HG03565 (cell line): ENCODE measurements at regions not wholly inside any gene's neighbourhood (a gene's known extent, or its start where the extent isn't known, plus 50 kb on each side); places are given as distances from the start of the nearest gene placed in this dataset.

ENCODE experiments used
- ATAC-seq: cut with Tn5 transposase; IDR thresholded peaks from one replicate; pipeline ENCODE4 v1.9.1; 2021; ENCODE audit warnings: mild to moderate bottlenecking, moderate library complexity; ENCODE audit not compliant: unreplicated experiment

DNA sequence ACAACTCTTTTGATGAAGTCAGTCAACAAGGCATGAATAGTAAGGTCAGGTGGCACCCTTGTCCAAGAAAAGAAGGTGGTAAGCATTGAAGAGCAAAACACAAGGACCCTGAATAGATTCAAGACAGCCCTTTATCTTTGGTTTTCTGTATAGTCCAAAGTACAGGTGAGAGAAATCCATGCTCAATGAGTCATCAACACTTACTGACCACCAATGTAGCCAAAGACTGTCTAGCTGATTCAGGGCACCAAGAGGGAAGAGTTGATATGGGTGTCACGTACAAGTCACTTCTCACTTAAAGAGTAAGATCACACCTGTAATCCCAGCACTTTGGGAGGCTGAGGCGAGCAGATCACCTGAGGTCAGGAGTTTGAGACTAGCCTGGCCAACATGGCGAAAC lies 528.3 kb downstream of the CD83 start:
- no peak for ATAC-seq

DNA sequence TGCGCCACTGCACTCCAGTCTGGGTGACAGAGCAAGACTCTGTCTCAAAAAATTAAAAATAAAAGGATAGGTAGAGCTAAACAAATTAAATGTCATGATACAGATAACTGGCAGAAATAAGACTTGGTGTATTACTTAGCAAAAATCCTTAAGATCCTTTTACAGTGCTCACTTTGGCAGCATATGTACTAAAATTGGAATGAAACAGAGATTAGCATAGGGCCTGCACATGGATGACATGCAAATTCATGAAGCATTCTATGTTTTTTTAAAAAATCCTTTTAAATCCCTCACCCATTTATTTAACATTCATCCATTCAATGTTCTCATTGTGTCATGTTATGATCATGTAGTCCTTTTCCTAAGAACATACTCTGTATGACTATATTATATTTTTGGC lies 528.8 kb downstream of the CD83 start:
- no peak for ATAC-seq

DNA sequence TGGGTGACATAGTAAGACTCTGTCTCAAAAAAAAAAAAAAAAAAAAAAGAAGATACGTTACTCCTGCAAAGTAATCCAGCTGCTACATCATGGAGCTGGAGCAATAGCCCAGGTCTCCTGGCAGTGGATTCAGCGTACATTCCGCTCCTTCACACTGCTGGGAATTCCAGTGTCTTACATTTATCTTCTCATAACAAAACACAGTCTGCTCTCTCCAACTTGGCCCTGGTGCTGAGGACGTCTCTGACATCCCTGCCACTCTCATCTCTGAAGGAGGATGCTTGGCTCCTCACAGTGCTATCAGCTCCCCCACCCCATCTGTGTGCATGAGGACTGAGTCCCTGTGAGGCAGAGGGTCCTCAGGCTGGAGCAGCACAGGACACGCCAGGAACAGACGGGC lies 529.8 kb downstream of the CD83 start:
- ATAC-seq = no peak

DNA sequence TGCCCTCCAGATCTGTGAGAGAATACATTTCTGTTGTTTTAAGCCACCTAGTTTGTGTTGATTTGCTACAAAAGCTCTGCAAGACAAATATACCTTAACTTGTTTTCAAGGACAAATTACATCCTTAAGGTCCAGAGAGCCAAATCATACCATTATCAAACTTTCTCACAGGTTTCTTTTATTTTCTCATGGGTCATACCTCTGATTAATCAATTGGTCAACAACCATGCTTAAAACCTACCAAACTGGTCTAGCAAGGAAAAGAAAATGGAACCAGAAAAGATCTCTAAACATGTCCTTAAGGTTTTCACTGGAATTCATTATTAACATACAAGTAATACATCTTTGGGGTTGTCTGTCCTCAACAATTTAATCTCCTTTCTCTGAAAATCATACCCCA lies 535.0 kb downstream of the CD83 start:
- no peak for ATAC-seq

DNA sequence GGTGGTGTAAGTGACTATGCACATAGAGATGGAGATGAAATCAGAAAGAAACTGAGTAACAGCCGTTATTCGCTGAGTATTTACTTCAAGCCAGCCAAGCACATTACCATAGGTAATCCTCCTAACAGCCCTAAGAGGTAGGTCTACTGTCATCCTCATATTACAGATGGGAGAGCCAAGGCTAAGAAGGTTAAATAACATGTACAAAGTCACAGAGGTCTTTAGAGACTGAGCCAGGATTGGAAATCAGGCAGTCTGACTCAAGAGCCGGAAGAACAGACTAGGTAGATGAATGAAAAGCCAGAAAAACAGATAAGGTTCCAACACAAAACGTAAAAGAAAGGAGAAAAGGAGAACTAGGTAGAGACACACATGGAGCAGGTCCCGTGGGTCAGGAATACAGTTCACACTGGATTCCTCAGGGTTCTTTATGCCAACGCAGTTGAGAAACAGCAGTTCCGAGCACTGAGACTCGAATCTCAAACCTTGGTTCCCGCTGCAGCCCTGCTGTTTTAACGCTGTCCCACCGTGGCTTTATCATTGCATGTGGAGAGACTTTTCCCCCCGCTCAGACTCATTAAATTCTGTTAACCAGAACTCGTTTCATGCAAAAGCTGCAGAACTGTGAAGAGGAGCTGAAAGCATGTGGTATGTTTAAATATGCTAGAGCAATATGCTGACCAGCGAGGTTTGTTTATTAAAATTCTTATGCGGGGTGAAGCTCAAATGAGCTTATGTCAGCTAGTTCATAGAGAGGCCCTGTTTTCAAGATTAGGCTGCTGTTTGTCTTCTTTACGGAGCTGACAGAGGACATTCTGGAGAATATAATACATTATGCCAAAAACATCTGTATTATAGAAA lies 537.9 kb downstream of the CD83 start:
- no peak for ATAC-seq

DNA sequence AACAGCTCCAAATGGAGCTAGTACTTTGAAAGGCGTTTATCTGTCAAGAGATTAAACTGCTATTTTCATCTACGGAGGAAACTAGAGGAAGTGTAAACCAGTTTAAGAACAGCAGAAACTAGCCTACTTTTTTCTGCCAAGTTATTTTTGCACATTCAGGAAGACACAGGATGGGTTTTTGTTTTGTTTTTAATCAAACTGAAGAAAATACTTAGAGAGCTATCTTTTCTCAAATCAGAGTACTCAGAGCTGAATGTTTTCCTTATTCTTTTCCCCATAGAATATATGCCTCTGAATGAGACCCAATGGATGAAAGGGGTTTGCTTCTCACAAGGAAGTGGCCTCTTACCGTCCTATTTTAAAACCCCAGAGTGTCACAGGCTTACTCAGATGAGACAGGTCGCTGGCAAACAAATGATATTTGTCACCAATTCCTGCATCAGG lies 538.5 kb downstream of the CD83 start:
- no peak for ATAC-seq

DNA sequence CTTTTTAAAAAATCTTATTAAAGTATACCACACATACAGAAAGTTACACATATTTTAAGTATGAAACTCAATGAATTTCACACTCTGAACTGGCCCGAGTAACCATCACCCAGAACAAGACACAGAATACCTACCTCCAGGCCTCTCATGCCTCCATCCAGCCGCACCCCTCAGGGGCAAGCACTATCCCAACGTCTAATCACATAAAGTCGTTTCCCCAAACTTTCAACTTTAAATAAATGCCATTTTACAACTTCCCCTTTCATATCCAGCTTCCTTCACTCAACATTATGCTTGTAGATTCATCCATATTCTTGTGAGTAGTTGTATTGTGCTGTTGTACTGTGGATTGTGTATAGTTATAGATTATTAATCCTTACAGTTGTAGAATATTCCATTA lies 539.1 kb downstream of the CD83 start:
- no peak for ATAC-seq

DNA sequence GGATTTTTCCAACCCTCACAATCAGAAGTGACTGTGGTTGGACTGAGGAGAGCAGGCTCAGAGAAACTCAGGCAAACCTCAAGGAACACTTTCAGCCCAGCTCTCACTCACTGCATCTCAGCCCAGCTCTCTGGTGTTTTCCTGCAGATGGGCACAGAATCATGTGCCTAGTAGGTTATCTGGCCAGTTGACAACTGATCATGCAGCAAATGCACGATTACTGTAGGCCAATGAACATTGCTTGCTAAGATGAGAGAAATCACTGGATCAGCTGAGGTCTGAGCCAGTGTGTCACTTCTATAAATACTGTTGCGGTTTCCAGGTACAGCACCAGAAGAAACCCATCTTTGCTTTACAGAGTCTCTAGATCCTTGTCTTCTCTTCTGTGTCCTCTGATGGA lies 540.5 kb downstream of the CD83 start:
- ATAC-seq = no peak

DNA sequence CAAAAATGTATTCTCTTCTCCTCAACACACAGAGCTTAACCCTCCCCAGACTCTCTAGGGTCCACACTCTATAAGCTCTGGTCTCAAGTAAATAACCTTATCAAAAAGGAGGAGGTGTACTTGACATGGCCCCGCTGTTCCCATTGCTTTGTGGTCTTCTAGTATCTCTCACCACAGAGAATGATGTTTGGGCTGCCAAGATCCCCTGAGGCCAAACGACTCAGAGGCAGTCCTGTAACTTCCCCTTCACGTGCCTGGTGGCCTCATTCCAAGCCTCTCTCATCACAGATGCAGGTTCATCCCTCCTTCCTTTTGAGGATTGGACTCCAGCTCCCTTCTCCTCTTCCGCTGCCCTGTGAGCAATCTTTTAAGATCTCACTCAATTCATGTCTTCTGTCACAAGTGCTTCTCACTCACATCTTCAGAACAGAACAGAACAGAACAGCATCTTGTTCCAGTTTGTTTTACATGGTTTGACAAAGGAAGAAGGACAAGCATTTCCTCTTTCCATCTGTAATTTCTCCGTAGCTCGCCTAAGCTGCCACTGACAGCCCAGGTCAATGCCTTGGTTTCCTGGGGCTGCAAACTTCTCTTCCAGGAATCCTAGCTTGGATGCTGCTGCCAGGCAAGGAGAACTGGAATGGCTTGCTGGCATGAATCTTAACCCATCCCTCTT lies 541.5 kb downstream of the CD83 start:
- no peak for ATAC-seq

DNA sequence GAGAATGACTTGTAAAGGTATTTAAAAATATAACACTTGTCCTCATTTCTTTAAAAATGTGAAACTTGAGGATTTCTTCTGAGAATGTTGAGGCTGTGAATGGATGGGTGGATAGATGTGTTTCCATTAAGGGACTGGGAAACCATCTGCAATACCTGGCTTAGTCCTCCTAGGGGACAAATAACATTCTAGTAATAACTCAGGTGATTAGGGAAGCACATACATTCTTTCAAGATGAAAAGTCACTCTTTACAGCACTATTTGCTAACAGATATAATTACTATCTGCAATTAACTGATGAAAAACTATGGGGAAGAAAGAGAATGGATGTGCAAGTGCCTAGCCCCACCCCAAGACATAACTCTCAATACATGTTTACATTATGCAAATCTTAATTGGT lies 542.3 kb downstream of the CD83 start:
- ATAC-seq = no peak

DNA sequence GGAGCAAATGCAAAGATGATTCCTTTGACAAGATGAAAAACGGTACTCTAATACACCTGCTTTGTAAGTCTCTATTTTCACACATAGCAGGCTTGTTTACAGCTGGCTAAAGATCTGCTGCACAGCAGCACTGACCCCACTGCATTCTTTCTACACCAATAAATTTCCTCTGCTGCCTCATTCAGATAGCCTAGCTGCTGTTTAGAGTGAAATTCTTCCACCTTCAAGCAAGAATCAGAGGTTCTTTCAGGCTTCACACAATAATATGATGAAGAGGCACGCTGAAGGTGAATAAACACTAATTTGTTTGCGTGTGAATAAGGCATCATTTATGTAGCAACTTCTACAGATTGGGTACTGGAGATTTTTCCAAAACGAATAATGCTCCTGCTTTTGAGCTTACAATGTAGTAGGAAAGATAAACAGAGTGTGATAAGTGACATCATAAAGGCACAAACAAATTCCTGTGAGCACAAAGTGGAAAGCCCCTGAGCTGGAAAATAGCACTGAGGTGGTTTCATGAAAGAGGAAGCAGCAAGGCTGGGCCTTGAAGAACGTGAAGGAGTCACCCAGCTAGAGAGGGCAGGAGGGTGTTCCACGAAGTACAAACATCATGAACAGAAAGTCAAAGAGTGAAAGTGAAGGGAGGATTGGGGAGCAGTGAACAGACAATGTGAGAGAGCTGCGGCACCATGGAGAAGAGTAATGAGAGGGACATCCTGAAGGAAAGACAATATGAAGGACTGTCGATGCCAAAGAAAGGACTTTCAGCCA lies 543.4 kb downstream of the CD83 start:
- ATAC-seq = peak; percentile 50

DNA sequence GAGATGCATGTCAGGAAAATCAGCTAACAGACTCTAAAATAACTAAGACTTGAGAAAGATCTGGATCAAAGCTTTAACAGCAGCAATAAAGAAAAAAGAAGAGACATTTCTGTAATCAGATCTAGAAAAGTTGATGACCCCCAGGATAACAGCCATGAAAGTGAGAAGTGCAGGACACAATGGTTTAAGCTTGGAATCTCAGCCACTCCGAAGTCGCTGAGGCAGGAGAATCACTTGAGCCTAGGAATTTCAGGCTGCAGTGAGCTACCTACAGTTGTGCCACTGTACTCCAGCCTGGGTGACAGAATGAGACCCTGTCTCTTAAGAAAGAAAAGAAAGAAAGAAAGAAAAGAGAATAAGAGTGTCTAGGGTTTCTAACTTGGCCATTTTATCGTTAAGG lies 544.1 kb downstream of the CD83 start:
- no peak for ATAC-seq

DNA sequence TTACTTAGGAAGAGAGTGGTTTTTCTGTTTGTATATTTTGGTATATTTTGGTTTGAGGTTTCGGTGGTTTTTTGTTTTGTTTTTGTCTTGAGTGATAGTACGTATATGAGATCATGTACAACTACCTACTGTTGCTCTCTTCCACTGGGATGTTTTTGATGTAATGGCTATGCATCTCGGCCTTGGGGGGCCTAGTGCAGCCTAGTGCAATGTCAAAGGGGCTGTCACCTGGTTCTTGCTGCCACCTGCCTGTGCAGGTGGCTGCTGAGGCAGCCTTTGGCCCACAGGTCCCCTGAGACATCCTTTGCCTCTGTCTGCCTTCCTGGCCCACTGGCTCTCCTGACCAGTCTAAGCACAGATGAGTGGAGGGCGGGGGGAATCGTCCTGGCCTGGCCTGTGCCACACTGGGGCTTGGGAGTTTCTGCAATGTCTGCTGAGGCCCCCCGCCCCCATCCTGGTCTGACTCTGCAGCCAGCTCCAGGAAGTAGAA lies 546.6 kb downstream of the CD83 start:
- peak; percentile 52 for ATAC-seq

DNA sequence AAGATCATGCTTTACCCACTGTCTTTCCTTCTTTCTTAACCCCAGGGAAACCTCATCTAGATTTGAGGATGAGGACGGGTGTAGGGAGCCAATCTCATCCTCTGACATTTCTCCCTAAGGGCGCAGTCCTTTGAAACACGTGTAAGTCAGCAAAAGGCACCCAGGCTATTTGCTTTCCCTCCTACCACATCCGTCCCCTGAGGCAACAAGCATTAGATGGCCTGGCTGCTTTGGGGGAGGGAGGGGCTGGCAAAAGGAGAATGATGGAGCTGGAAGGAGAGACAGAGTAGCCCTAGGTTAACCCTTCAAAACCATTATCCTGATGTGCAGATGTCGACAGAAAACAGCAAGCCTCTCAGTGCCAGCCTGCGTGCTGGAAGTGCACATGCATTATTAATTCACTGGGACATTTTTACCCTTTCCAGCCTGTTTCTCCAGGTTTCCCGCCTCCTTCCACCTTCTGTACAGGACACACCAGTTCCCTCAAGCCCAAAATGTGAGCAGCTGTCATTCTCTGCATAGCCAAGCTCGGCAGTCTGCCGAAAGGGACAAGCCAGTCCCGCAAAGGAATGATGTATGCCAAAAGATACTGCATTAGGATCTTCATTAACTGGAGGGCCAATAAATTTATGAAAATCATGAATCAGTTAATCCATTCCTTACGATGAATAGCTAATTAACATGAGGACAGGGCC lies 547.2 kb downstream of the CD83 start:
- ATAC-seq = no peak

DNA sequence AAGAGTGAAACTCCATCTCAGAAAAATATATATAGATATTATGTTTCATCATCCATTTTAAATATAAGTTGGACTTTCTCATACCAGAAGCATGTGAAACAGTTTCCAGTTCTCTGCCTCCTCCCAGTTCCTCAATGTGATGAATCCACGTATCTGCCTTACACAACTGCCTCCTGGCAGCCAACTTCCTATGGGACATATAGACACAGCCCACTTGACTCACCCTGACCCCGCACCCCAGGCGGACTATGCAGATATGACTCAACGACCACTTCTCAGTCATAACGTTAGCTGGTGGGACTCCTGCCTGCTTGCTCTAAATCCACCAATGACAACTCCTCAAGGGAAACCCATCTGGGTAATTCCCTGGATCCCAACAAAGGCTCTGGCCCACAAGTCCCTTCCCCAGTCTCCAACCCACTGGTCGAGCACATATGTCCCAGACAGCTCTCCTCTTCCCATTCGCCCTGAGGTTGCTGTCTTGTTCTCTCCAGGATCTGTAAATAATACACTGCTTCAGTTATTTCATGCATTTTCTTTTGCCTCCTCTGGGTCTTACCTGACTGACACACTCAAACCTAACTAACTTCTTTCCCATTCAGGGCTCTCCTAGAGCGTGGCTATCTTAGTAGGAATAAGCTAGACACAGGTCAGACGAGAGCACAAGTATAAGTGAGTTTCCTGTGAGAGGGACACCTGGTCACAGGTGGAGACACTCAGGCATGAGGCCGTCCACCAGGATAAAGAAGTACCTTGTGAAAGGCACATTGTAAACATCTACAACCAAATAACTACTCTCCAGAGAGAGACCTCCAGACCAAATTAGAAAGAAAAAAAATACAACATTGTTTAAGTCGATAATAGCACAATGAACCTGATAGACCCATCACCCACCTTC lies 548.5 kb downstream of the CD83 start:
- peak; percentile 35 for ATAC-seq

DNA sequence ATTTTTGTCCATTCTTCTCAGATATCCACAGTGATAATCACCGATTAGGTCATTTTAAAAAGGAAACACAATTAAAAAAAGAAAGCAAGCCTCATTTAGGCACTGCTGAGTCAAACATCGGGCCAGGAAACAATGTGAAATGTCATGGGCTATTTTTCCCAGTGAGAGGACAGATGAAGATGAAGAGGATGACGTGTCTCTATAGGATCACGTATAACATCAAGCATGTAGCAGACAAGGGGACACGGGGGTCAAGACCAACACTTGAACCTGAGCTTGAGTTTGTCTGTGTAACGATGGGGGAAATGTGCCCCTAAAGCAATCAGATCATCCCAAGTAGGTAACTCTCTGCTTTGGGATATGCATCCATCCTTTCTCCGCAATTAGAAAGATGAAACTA lies 553.2 kb downstream of the CD83 start:
- ATAC-seq = no peak

DNA sequence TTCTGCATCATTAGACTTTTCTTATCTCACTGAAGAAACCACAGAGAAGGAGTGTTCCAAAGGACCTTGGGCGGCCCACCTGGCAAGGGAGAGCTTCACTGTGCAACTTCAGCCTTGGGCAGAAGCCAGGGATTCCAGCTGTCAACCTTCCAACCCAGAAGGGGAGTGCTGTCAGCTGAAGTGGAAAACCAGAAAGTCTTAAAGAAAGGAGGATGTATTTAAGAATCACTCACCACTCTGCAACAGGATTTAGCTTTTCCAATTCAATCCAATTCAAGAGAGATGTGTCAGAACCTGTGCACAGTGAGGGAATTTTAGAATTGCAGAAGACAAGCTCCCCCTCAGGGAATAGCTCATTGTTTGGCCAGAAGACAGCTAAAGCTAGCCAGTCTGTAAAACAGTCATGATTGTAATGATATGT lies 553.7 kb downstream of the CD83 start:
- ATAC-seq = no peak

DNA sequence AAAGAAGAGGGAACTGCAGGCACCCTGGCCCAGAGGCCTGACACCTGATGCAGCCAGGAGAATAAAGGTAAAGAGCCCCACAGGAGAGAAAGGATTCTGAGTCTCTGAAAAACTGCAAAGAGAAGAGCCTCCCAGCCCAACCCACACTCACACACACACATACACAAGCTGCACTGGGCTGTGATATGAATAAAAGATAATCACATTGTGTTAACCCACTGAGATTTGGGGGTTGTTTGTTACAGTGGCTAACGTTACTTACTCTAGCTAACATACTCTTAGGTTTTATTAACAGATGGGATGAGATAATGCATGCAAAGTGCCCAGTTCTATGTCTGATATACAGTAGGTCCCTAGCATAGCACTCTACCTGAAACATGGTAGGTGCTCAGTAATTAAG lies 554.4 kb downstream of the CD83 start:
- no peak for ATAC-seq

DNA sequence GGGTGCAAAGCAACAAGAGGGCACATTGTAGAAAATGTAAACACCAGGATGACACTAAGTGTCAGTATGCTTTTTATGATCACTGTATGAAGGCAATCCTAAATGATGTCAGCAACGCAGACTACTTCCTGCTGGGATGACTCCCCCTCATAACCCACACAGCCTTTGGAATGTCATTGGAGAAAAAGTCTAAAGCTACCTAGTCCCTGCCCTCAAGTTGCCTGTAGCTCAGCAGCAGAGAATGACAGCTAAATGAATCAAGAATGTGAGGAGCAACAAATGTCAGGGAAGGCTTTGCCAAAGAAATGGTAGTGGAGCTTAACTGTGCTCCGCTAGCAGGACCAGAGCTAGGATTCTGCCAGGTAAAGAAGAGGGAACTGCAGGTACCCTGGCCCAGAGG lies 555.6 kb downstream of the CD83 start:
- ATAC-seq = no peak

DNA sequence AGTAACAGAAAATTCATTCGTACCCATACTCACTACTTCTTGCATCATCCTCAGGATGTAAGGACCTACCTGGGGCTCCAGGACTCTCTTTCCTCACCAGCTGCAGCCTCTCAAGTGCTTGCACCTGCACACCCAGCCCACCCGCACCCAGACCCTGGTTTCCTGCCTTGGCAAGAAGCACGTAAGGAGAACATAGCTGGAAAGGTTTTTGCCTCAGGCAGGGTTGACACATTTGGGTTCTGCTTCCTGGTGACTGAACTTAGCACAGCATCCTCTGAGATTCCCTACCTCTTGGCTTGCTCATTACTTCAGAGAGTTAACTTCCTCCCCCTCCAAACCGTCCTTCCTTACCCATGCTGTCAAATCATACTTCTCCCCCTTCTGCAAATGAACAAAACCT lies 556.9 kb downstream of the CD83 start:
- no peak for ATAC-seq
